B cell (primary cell): ENCODE measurements at regions not wholly inside any gene's neighbourhood (a gene's known extent, or its start where the extent isn't known, plus 50 kb on each side); places are given as distances from the start of the nearest gene placed in this dataset.
"Not testable (repeated sequence)": the region's sequence is repeated elsewhere in the genome, so short reads cannot be mapped to it uniquely, and the experiment has no call there.

ENCODE experiments used
- ATAC-seq: fragments of 200-7000 bp; cut with Tn5 transposase; one replicate; pipeline ENCODE4 v1.10.0; 2021; ENCODE audit warnings: low read depth, mild to moderate bottlenecking, moderate number of reproducible peaks, moderate library complexity
- CTCF ChIA-PET: fragments of 350-600 bp; sonication (Branson Sonifier 250); formaldehyde crosslinking; loops from one replicate; lab custom pipeline; 2021; ENCODE audit warnings: antibody characterized with exemption, inconsistent platforms; lab: Charles Lee
- POLR2A ChIA-PET: fragments of 350-600 bp; sonication (Branson Sonifier 250); formaldehyde crosslinking; loops from one replicate; lab custom pipeline; 2021; ENCODE audit warnings: antibody characterized with exemption; lab: Charles Lee
- DNase-seq: peaks from one replicate; pipeline ENCODE4 v3.0.0; 2013
- H2AFZ ChIP-seq: 2 replicates; pipeline ENCODE4 v1.6.1; 2012; ENCODE audit warnings: mild to moderate bottlenecking, low read depth, low read length; ENCODE audit not compliant: insufficient read depth, poor library complexity, severe bottlenecking
- H3K27ac ChIP-seq, 2 donors: 1 replicate in 1 of 2; 2 replicates in 1 of 2; pipeline ENCODE4 v1.5.1; 2012 to 2013; ENCODE audit warnings: low read length in 2 of 2, mild to moderate bottlenecking in 2 of 2, moderate library complexity in 1 of 2
- H3K27me3 ChIP-seq, 4 experiments: fragments of 200-600 bp in 1 of 4; sonication (generic) in 1 of 4; replicated peaks in 1 of 4; 1 replicate in 2 of 4; 2 replicates in 2 of 4; pipeline versions ENCODE4 v1.6.1 to v1.7.0; 2013 to 2016; ENCODE audit warnings: low read length in 3 of 4, mild to moderate bottlenecking in 2 of 4, mixed read lengths in 1 of 4, moderate library complexity in 1 of 4; ENCODE audit not compliant: insufficient read depth in 4 of 4, control insufficient read depth in 3 of 4; ENCODE audit errors: control extremely low read depth in 1 of 4
- H3K36me3 ChIP-seq, 2 experiments: replicated peaks in 1 of 2; 1 replicate in 1 of 2; 2 replicates in 1 of 2; pipeline versions ENCODE4 v1.6.1 to v1.7.1; 2013; ENCODE audit warnings: low read length in 1 of 2; ENCODE audit not compliant: insufficient read depth in 2 of 2, control insufficient read depth in 1 of 2; ENCODE audit errors: control extremely low read depth in 1 of 2, extremely low read depth in 1 of 2
- H3K4me1 ChIP-seq, 2 donors: fragments of 200-600 bp in 1 of 2; sonication (generic) in 1 of 2; 1 replicate in 1 of 2; 2 replicates in 1 of 2; pipeline versions ENCODE4 v1.5.1 to v1.6.1; 2013 to 2017; ENCODE audit warnings: low read length in 2 of 2; ENCODE audit not compliant: control insufficient read depth in 2 of 2, insufficient read depth in 2 of 2
- H3K4me2 ChIP-seq: replicated peaks from 2 replicates; pipeline ENCODE3; 2012; ENCODE audit warnings: mild to moderate bottlenecking, low read depth, low read length; ENCODE audit not compliant: poor library complexity, severe bottlenecking
- H3K4me3 ChIP-seq, 5 experiments: fragments of 200-600 bp in 1 of 5; sonication (generic) in 1 of 5; 1 replicate in 3 of 5; 2 replicates in 2 of 5; pipeline versions ENCODE4 v1.5.1 to v1.7.0; 2011 to 2016; ENCODE audit warnings: low read length in 4 of 5, mild to moderate bottlenecking in 4 of 5, low read depth in 2 of 5, control low read depth in 1 of 5, moderate library complexity in 1 of 5; ENCODE audit not compliant: insufficient read depth in 1 of 5; ENCODE audit errors: control extremely low read depth in 1 of 5, extremely low read depth in 1 of 5
- H3K79me2 ChIP-seq: fragments of 200-600 bp; sonication (generic); one replicate; pipeline ENCODE4 v1.6.0; 2016; ENCODE audit warnings: low read length; ENCODE audit not compliant: control insufficient read depth, insufficient read depth
- H3K9ac ChIP-seq: fragments of 200-600 bp; sonication (generic); 2 replicates; pipeline ENCODE4 v1.6.1; 2017; ENCODE audit warnings: mild to moderate bottlenecking, low read length, moderate library complexity
- H3K9me3 ChIP-seq, 3 donors: one replicate each; pipeline versions ENCODE4 v1.6.1 to v1.7.1; 2013; ENCODE audit warnings: low read length in 2 of 3; ENCODE audit not compliant: control insufficient read depth in 2 of 3, insufficient read depth in 1 of 3; ENCODE audit errors: control extremely low read depth in 1 of 3
- H4K20me1 ChIP-seq: 2 replicates; pipeline ENCODE4 v1.6.0; 2012; ENCODE audit warnings: mild to moderate bottlenecking, low read length; ENCODE audit not compliant: insufficient read depth, control insufficient read depth, poor library complexity, severe bottlenecking
- H3K27ac Mint-ChIP-seq: one replicate; pipeline ENCODE4 v1.8.0; 2021; ENCODE audit warnings: mixed read lengths
- H3K27me3 Mint-ChIP-seq: one replicate; pipeline ENCODE4 v1.8.0; 2021; ENCODE audit warnings: mixed read lengths
- H3K4me1 Mint-ChIP-seq: one replicate; pipeline ENCODE4 v1.8.0; 2021; ENCODE audit warnings: mixed read lengths
- H3K4me3 Mint-ChIP-seq: one replicate; pipeline ENCODE4 v1.8.0; 2021; ENCODE audit warnings: mixed read lengths
- H3K9me3 Mint-ChIP-seq: one replicate; pipeline ENCODE4 v1.8.0; 2022; ENCODE audit warnings: mixed read lengths; ENCODE audit not compliant: insufficient read depth
- CTCF ChIP-seq: fragments of 200-600 bp; IDR thresholded peaks from one replicate; pipeline ENCODE4 v1.8.0; 2022; ENCODE audit warnings: antibody characterized with exemption, mild to moderate bottlenecking
- EZH2 ChIP-seq: IDR thresholded peaks from 2 replicates; pipeline ENCODE4 v1.6.1; 2012; ENCODE audit warnings: borderline replicate concordance, low read depth, mild to moderate bottlenecking, moderate library complexity, low read length; ENCODE audit not compliant: insufficient read depth, poor library complexity, severe bottlenecking
- WGBS: methylation state at CpG from one replicate; pipeline ENCODE4 v1.1.5; 2013; ENCODE audit warnings: missing lambda C conversion rate; ENCODE audit not compliant: insufficient coverage; 5-methylcytosine and 5-hydroxymethylcytosine counted together
- intact Hi-C: fragments of 100-400 bp; cut with micrococcal nuclease; formaldehyde crosslinking; loops from one replicate; pipeline ENCODE4 v1.10.0; 2022

GRCh38 chr1:197994907-197995407 is 77.8 kb downstream of the LHX9 start:
- ChIA-PET POLR2A (no interaction called here), CTCF (no interaction called here)
- Histone ChIP-seq H3K27me3 (no peaks in the 10 kb centered on the region), H3K4me3 (no peak overlapping the region), H2AFZ (no peak overlapping the region), H3K9ac (no peak overlapping the region), H3K79me2 (no peaks in the 10 kb centered on the region), H3K36me3 (no peaks in the 10 kb centered on the region), H3K27ac (no peak overlapping the region), H3K9me3 (no peaks in the 10 kb centered on the region), H4K20me1 (no peaks in the 10 kb centered on the region), H3K4me1 (no peaks in the 10 kb centered on the region), H3K4me2 (no peak overlapping the region)
- WGBS: 95% methylated on average over 7 of the region's 7 CpGs
- no peak overlapping the region for H3K4me3 Mint-ChIP-seq
- peaks cover 8% of the 10 kb centered on the region for H3K27me3 Mint-ChIP-seq
- DNase-seq (no peak), ATAC-seq (no peak)
- no peaks in the 10 kb centered on the region for H3K9me3 Mint-ChIP-seq
- H3K4me1 Mint-ChIP-seq: no peaks in the 10 kb centered on the region
- TF ChIP-seq CTCF (no peak), EZH2 (no peak)
- no peak overlapping the region for H3K27ac Mint-ChIP-seq
- intact Hi-C loops: no loop called here

GRCh38 chr1:197995408-197996258 is 78.5 kb downstream of the LHX9 start:
- WGBS: no CpG with 5 or more reads among the region's 6 CpGs
- H4K20me1 ChIP-seq: no peaks in the 10 kb centered on the region
- no peaks in the 10 kb centered on the region for H3K36me3 ChIP-seq
- no peaks in the 10 kb centered on the region for H3K79me2 ChIP-seq
- no peaks in the 10 kb centered on the region for H3K4me1 ChIP-seq
- POLR2A ChIA-PET: no interaction called here
- intact Hi-C loops: no loop called here
- H3K9me3 ChIP-seq: no peaks in the 10 kb centered on the region
- H2AFZ ChIP-seq: no peak overlapping the region
- Mint-ChIP-seq H3K4me1 (no peaks in the 10 kb centered on the region), H3K27ac (no peak overlapping the region), H3K9me3 (no peaks in the 10 kb centered on the region), H3K27me3 (peaks cover 8% of the 10 kb centered on the region), H3K4me3 (no peak overlapping the region)
- CTCF ChIA-PET: no interaction called here
- H3K4me2 ChIP-seq: no peak overlapping the region
- DNase-seq (no peak), ATAC-seq (no peak)
- no peaks in the 10 kb centered on the region for H3K27me3 ChIP-seq
- H3K27ac ChIP-seq: no peak overlapping the region
- H3K9ac ChIP-seq: no peak overlapping the region
- no peak overlapping the region for H3K4me3 ChIP-seq
- TF ChIP-seq EZH2 (no peak), CTCF (no peak)

- H3K9ac ChIP-seq, H3K27me3 ChIP-seq, H3K9me3 ChIP-seq, H3K4me3 Mint-ChIP-seq, H3K27ac ChIP-seq, H3K79me2 ChIP-seq, H3K4me3 ChIP-seq, H2AFZ ChIP-seq, H3K4me2 ChIP-seq, POLR2A ChIA-PET, intact Hi-C loops, H3K4me1 Mint-ChIP-seq, H4K20me1 ChIP-seq, H3K27ac Mint-ChIP-seq, H3K4me1 ChIP-seq, H3K36me3 ChIP-seq, H3K9me3 Mint-ChIP-seq, ATAC-seq, CTCF ChIA-PET, DNase-seq: not testable (repeated sequence)
- 97% methylated on average over 3 of the region's 3 CpGs for WGBS
- peaks cover 12% of the 10 kb centered on the region for H3K27me3 Mint-ChIP-seq
Observed at GRCh38 chr1:197996259-197996512, 79.0 kb downstream of the LHX9 start.
